HG03469 (cell line): ENCODE measurements at regions not wholly inside any gene's neighbourhood (a gene's known extent, or its start where the extent isn't known, plus 50 kb on each side); places are given as distances from the start of the nearest gene placed in this dataset.

Experiments
- ATAC-seq: cut with Tn5 transposase; IDR thresholded peaks from one replicate; pipeline ENCODE4 v1.9.1; 2021; ENCODE audit warnings: mild to moderate bottlenecking, moderate library complexity, moderate number of reproducible peaks; ENCODE audit not compliant: unreplicated experiment

GRCh38 chr2:19560785-19561184, 202.4 kb upstream of the OSR1 start:
- ATAC-seq: no peak

GRCh38 chr2:19559596-19560240, 201.3 kb upstream of the OSR1 start:
- no peak for ATAC-seq

- no peak for ATAC-seq
Observed at GRCh38 chr2:19556648-19557047, 198.2 kb upstream of the OSR1 start.

- peak; percentile 76 for ATAC-seq
Observed at GRCh38 chr2:19554520-19554919, 196.1 kb upstream of the OSR1 start.

- no peak for ATAC-seq
Observed at GRCh38 chr2:19552270-19552669, 193.8 kb upstream of the OSR1 start.

GRCh38 chr2:19550750-19551149, 192.3 kb upstream of the OSR1 start:
- no peak for ATAC-seq

GRCh38 chr2:19549821-19550220, 191.4 kb upstream of the OSR1 start:
- no peak for ATAC-seq

- no peak for ATAC-seq
Observed at GRCh38 chr2:19548116-19548515, 189.7 kb upstream of the OSR1 start.

- ATAC-seq: no peak
Observed at GRCh38 chr2:19547321-19547720, 188.9 kb upstream of the OSR1 start.

GRCh38 chr2:19545507-19545906, 187.1 kb upstream of the OSR1 start:
- ATAC-seq: no peak

GRCh38 chr2:19543663-19544383, 185.4 kb upstream of the OSR1 start:
- no peak for ATAC-seq

GRCh38 chr2:19542796-19543662, 184.6 kb upstream of the OSR1 start:
- no peak for ATAC-seq

- ATAC-seq: no peak
Observed at GRCh38 chr2:19541884-19542283, 183.5 kb upstream of the OSR1 start.

- ATAC-seq: no peak
Observed at GRCh38 chr2:19540739-19541525, 182.5 kb upstream of the OSR1 start.

- no peak for ATAC-seq
Observed at GRCh38 chr2:19538411-19538963, 180.1 kb upstream of the OSR1 start.

GRCh38 chr2:19536136-19536535, 177.7 kb upstream of the OSR1 start:
- ATAC-seq: no peak

GRCh38 chr2:19532547-19533196, 174.2 kb upstream of the OSR1 start:
- ATAC-seq: no peak

GRCh38 chr2:19529677-19530076, 171.3 kb upstream of the OSR1 start:
- no peak for ATAC-seq

- no peak for ATAC-seq
Observed at GRCh38 chr2:19527771-19528170, 169.3 kb upstream of the OSR1 start.

- no peak for ATAC-seq
Observed at GRCh38 chr2:19525313-19525712, 166.9 kb upstream of the OSR1 start.
